Neural cell (in vitro differentiated cells): ENCODE measurements at regions not wholly inside any gene's neighbourhood (a gene's known extent, or its start where the extent isn't known, plus 50 kb on each side); places are given as distances from the start of the nearest gene placed in this dataset.
"Not testable (repeated sequence)": the region's sequence is repeated elsewhere in the genome, so short reads cannot be mapped to it uniquely, and the experiment has no call there.

Experiments
- H2AFZ ChIP-seq: fragments of 200-600, 300-800 bp; sonication (generic), shearing (Covaris generic); 2 replicates; pipeline ENCODE4 v1.6.0; 2014; ENCODE audit warnings: low read depth, mild to moderate bottlenecking, antibody characterized with exemption, low read length, moderate library complexity
- H3F3A ChIP-seq: fragments of 200-600 bp; shearing (Covaris generic); 2 replicates; pipeline ENCODE4 v1.6.1; 2016; ENCODE audit warnings: mild to moderate bottlenecking, moderate library complexity, mixed read lengths, antibody characterized with exemption, low read length; ENCODE audit not compliant: insufficient read depth, poor library complexity, severe bottlenecking
- H3K27ac ChIP-seq: fragments of 200-600, 300-800 bp; sonication (generic), shearing (Covaris generic); 2 replicates; pipeline ENCODE4 v1.5.1; 2014; ENCODE audit warnings: mild to moderate bottlenecking, low read length, moderate library complexity
- H3K27me3 ChIP-seq: fragments of 300-800, 200-600 bp; sonication (generic), shearing (Covaris generic); 2 replicates; pipeline ENCODE4 v1.6.0; 2014; ENCODE audit warnings: mild to moderate bottlenecking, low read depth, low read length, moderate library complexity; ENCODE audit not compliant: insufficient read depth
- H3K36me3 ChIP-seq: fragments of 300-800, 200-600 bp; sonication (generic), shearing (Covaris generic); 2 replicates; pipeline ENCODE4 v1.5.1; 2014; ENCODE audit warnings: mild to moderate bottlenecking, antibody characterized with exemption, low read length, moderate library complexity; ENCODE audit not compliant: insufficient read depth
- H3K4me2 ChIP-seq: fragments of 300-800, 200-600 bp; sonication (generic), shearing (Covaris generic); 2 replicates; pipeline ENCODE4 v1.6.0; 2014; ENCODE audit warnings: mild to moderate bottlenecking, low read length
- H3K4me3 ChIP-seq: fragments of 300-800, 200-600 bp; sonication (generic), shearing (Covaris generic); 2 replicates; pipeline ENCODE4 v1.5.1; 2014; ENCODE audit warnings: mild to moderate bottlenecking, low read length, moderate library complexity
- H3K79me2 ChIP-seq: fragments of 200-600 bp; shearing (Covaris generic); replicated peaks from 2 replicates; pipeline ENCODE4 v1.6.0; 2014; ENCODE audit warnings: mild to moderate bottlenecking, low read length, moderate library complexity; ENCODE audit not compliant: insufficient read depth
- H3K9ac ChIP-seq: fragments of 300-800, 200-600 bp; sonication (generic), shearing (Covaris generic); 2 replicates; pipeline ENCODE4 v1.6.1; 2016; ENCODE audit warnings: mild to moderate bottlenecking, low read length, mixed read lengths
- H3K9me2 ChIP-seq: fragments of 200-600 bp; shearing (Covaris generic); 2 replicates; pipeline ENCODE4 v1.6.1; 2016; ENCODE audit warnings: mild to moderate bottlenecking, low read length, mixed read lengths; ENCODE audit not compliant: insufficient read depth
- H3K9me3 ChIP-seq: fragments of 200-600, 300-800 bp; sonication (generic), shearing (Covaris generic); 2 replicates; pipeline ENCODE4 v1.6.1; 2016; ENCODE audit warnings: mild to moderate bottlenecking, mixed run types, low read length, moderate library complexity, mixed read lengths
- H4K20me1 ChIP-seq: fragments of 200-600 bp; shearing (Covaris generic); 2 replicates; pipeline ENCODE4 v1.6.1; 2016; ENCODE audit warnings: mild to moderate bottlenecking, mixed run types; ENCODE audit not compliant: insufficient read depth
- POLR2AphosphoS5 ChIP-seq: IDR thresholded peaks from 2 replicates; pipeline ENCODE4 v1.6.1; 2012

GRCh38 chr9:38892539-38893232, 172.8 kb upstream of the FAM240B start:
- not testable (repeated sequence) for H4K20me1 ChIP-seq, H3K4me2 ChIP-seq, H3K9me2 ChIP-seq, H3K36me3 ChIP-seq, H3K79me2 ChIP-seq, H2AFZ ChIP-seq, H3K9ac ChIP-seq, H3K27me3 ChIP-seq, H3K9me3 ChIP-seq, H3K4me3 ChIP-seq, H3K27ac ChIP-seq, H3F3A ChIP-seq

- H3K27ac ChIP-seq, H3K36me3 ChIP-seq, H3K4me3 ChIP-seq, H4K20me1 ChIP-seq, H3K9ac ChIP-seq, H2AFZ ChIP-seq, H3K79me2 ChIP-seq, H3F3A ChIP-seq, H3K4me2 ChIP-seq, H3K9me2 ChIP-seq, H3K27me3 ChIP-seq, H3K9me3 ChIP-seq: not testable (repeated sequence)
Observed at GRCh38 chr9:38886076-38886475, 166.1 kb upstream of the FAM240B start.

GRCh38 chr9:38875616-38876015, 155.7 kb upstream of the FAM240B start:
- not testable (repeated sequence) for H3K9ac ChIP-seq, H3K4me3 ChIP-seq, H2AFZ ChIP-seq, H3K9me3 ChIP-seq, H3K36me3 ChIP-seq, H3K9me2 ChIP-seq, H3K27me3 ChIP-seq, H4K20me1 ChIP-seq, H3K79me2 ChIP-seq, H3F3A ChIP-seq, H3K4me2 ChIP-seq, H3K27ac ChIP-seq
- peak; percentile 20 for TF ChIP-seq POLR2AphosphoS5

- H4K20me1 ChIP-seq, H3K4me2 ChIP-seq, H2AFZ ChIP-seq, H3F3A ChIP-seq, H3K79me2 ChIP-seq, H3K4me3 ChIP-seq, H3K27me3 ChIP-seq, H3K9me3 ChIP-seq, H3K9ac ChIP-seq, H3K36me3 ChIP-seq, H3K27ac ChIP-seq, H3K9me2 ChIP-seq: not testable (repeated sequence)
Observed at GRCh38 chr9:38871282-38871940, 151.5 kb upstream of the FAM240B start.

- not testable (repeated sequence) for H3K27me3 ChIP-seq, H4K20me1 ChIP-seq, H3K27ac ChIP-seq, H3K9me2 ChIP-seq, H3K4me3 ChIP-seq, H3K9me3 ChIP-seq, H3F3A ChIP-seq, H3K36me3 ChIP-seq, H3K4me2 ChIP-seq, H3K79me2 ChIP-seq, H2AFZ ChIP-seq, H3K9ac ChIP-seq
Observed at GRCh38 chr9:38859827-38860226, 139.9 kb upstream of the FAM240B start.

- not testable (repeated sequence) for H3K79me2 ChIP-seq, H3K27me3 ChIP-seq, H4K20me1 ChIP-seq
Observed at GRCh38 chr9:38848966-38849365, 129.0 kb upstream of the FAM240B start.

GRCh38 chr9:38840213-38840612, 120.3 kb upstream of the FAM240B start:
- not testable (repeated sequence) for H3K9me3 ChIP-seq, H3K36me3 ChIP-seq, H3F3A ChIP-seq, H2AFZ ChIP-seq, H3K27ac ChIP-seq, H3K4me2 ChIP-seq, H3K79me2 ChIP-seq, H3K4me3 ChIP-seq, H3K27me3 ChIP-seq, H4K20me1 ChIP-seq, H3K9me2 ChIP-seq, H3K9ac ChIP-seq

More at GRCh38 chr9:38848966-38849365, 129.0 kb upstream of the FAM240B start:
- not testable (repeated sequence) for H2AFZ ChIP-seq, H3F3A ChIP-seq, H3K4me3 ChIP-seq, H3K36me3 ChIP-seq, H3K9me3 ChIP-seq, H3K27ac ChIP-seq, H3K4me2 ChIP-seq, H3K9me2 ChIP-seq, H3K9ac ChIP-seq

- not testable (repeated sequence) for H3K79me2 ChIP-seq, H3K9ac ChIP-seq, H3F3A ChIP-seq, H3K9me2 ChIP-seq, H3K9me3 ChIP-seq, H3K27ac ChIP-seq, H4K20me1 ChIP-seq, H3K27me3 ChIP-seq, H3K36me3 ChIP-seq, H2AFZ ChIP-seq, H3K4me3 ChIP-seq, H3K4me2 ChIP-seq
Observed at GRCh38 chr9:38833706-38834105, 113.8 kb upstream of the FAM240B start.
